Brain microvascular endothelial cell (primary cell): ENCODE measurements at regions not wholly inside any gene's neighbourhood (a gene's known extent, or its start where the extent isn't known, plus 50 kb on each side); places are given as distances from the start of the nearest gene placed in this dataset.

Experiments used
- DNase-seq: peaks from one replicate; pipeline ENCODE4 v3.0.0-alpha.2; 2020
- H3K27ac ChIP-seq: fragments of 250-450 bp; sonication (Bioruptor Pico); 2 replicates; pipeline ENCODE4 v1.5.1; 2020; ENCODE audit warnings: mild to moderate bottlenecking, moderate library complexity
- H3K27me3 ChIP-seq: fragments of 250-450 bp; sonication (Bioruptor Pico); replicated peaks from 2 replicates; pipeline ENCODE4 v1.5.1; 2020; ENCODE audit warnings: mild to moderate bottlenecking
- H3K36me3 ChIP-seq: fragments of 250-450 bp; sonication (Bioruptor Pico); replicated peaks from 2 replicates; pipeline ENCODE4 v1.5.1; 2020; ENCODE audit warnings: mild to moderate bottlenecking
- H3K4me3 ChIP-seq: 2 replicates; pipeline ENCODE4 v1.5.1; 2011; ENCODE audit warnings: low read depth, mild to moderate bottlenecking, control low read depth, low read length, moderate library complexity
- in situ Hi-C: cut with HindIII; loops from 2 replicates; pipeline ENCODE4 v1.10.0; 2017; ENCODE audit warnings: low sequenced_read_pairs, low pct_ligation_motif_present
- TF ChIP-seq, protein P1 (sequence below): IDR thresholded peaks from 2 replicates; pipeline ENCODE4 v1.5.1; 2011; ENCODE audit warnings: low read depth, mild to moderate bottlenecking, moderate library complexity, low read length, control low read depth, inconsistent platforms; ENCODE audit errors: missing control alignments

- H3K27ac ChIP-seq: no peak overlapping the region
- in situ Hi-C loops: no loop called here
- peaks cover 2% of the 10 kb centered on the region for H3K27me3 ChIP-seq
- TF ChIP-seq, protein P1, sequence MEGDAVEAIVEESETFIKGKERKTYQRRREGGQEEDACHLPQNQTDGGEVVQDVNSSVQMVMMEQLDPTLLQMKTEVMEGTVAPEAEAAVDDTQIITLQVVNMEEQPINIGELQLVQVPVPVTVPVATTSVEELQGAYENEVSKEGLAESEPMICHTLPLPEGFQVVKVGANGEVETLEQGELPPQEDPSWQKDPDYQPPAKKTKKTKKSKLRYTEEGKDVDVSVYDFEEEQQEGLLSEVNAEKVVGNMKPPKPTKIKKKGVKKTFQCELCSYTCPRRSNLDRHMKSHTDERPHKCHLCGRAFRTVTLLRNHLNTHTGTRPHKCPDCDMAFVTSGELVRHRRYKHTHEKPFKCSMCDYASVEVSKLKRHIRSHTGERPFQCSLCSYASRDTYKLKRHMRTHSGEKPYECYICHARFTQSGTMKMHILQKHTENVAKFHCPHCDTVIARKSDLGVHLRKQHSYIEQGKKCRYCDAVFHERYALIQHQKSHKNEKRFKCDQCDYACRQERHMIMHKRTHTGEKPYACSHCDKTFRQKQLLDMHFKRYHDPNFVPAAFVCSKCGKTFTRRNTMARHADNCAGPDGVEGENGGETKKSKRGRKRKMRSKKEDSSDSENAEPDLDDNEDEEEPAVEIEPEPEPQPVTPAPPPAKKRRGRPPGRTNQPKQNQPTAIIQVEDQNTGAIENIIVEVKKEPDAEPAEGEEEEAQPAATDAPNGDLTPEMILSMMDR: peak; percentile 22
- H3K36me3 ChIP-seq: no peaks in the 10 kb centered on the region
- H3K4me3 ChIP-seq: no peak overlapping the region
- DNase-seq: no peak
Measured at GRCh38 chr7:27377988-27378387, 135.4 kb downstream of the EVX1 start.

GRCh38 chr7:27382307-27382706 is 139.7 kb downstream of the EVX1 start:
- DNase-seq: no peak
- TF ChIP-seq, protein P1: no peak
- Histone ChIP-seq H3K36me3 (no peaks in the 10 kb centered on the region), H3K27me3 (no peaks in the 10 kb centered on the region), H3K4me3 (no peak overlapping the region), H3K27ac (no peak overlapping the region)
- in situ Hi-C loops: no loop called here

- Histone ChIP-seq H3K27me3 (no peaks in the 10 kb centered on the region), H3K27ac (no peak overlapping the region), H3K4me3 (no peak overlapping the region), H3K36me3 (no peaks in the 10 kb centered on the region)
- in situ Hi-C loops: no loop called here
- DNase-seq: no peak
- TF ChIP-seq, protein P1: no peak
Measured at GRCh38 chr7:27386581-27386980, 144.0 kb downstream of the EVX1 start.

- in situ Hi-C loops: no loop called here
- no peaks in the 10 kb centered on the region for H3K36me3 ChIP-seq
- no peak overlapping the region for H3K4me3 ChIP-seq
- TF ChIP-seq, protein P1: no peak
- no peak for DNase-seq
- H3K27me3 ChIP-seq: no peaks in the 10 kb centered on the region
- no peak overlapping the region for H3K27ac ChIP-seq
Measured at GRCh38 chr7:27387864-27388263, 145.3 kb downstream of the EVX1 start.

GRCh38 chr7:27388561-27388960 is 146.0 kb downstream of the EVX1 start:
- H3K4me3 ChIP-seq: no peak overlapping the region
- H3K27ac ChIP-seq: no peak overlapping the region
- no peak for DNase-seq
- in situ Hi-C loops: no loop called here
- no peaks in the 10 kb centered on the region for H3K27me3 ChIP-seq
- TF ChIP-seq, protein P1: no peak
- H3K36me3 ChIP-seq: no peaks in the 10 kb centered on the region

DNA sequence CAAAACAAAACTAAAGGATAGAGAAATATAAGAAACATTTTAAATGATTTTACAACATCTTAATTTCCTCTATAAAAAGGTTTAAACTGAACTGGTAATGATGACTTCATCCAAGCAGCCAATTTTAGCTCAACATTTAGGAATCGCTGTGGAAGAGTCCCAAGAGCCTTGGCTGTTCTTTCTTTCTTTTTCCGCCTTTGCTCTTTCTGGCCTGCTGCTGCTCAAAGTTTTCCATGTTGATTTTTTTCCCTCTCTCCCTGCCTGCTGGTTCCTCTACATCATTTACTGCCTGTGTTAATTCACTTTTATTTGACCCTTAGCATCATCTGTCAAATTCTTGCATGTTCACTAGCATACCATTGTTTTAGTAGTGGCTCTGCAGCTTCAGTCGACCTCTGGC is 146.9 kb downstream of the EVX1 start:
- no peak overlapping the region for H3K27ac ChIP-seq
- H3K36me3 ChIP-seq: no peaks in the 10 kb centered on the region
- DNase-seq: no peak
- no peaks in the 10 kb centered on the region for H3K27me3 ChIP-seq
- H3K4me3 ChIP-seq: no peak overlapping the region
- TF ChIP-seq, protein P1: no peak
- in situ Hi-C loops: no loop called here
